ENCODE measurements at regions not wholly inside any gene's neighbourhood (a gene's known extent, or its start where the extent isn't known, plus 50 kb on each side); places are given as distances from the start of the nearest gene placed in this dataset.

- DNase-seq = no peak
These were observed 342.7 kb upstream of the CWC22 start for GRCh38 chr2:180349809-180350208.

- no peak for DNase-seq
These were observed 336.6 kb upstream of the CWC22 start for GRCh38 chr2:180343528-180344345.

GRCh38 chr2:180337136-180337535 is 330.0 kb upstream of the CWC22 start:
- no peak for DNase-seq

- DNase-seq = no peak
These were observed 329.5 kb upstream of the CWC22 start for GRCh38 chr2:180336550-180336949.

- DNase-seq = no peak
These were observed 327.4 kb upstream of the CWC22 start for GRCh38 chr2:180334514-180334913.

GRCh38 chr2:180328795-180329422 is 321.8 kb upstream of the CWC22 start:
- DNase-seq = no peak

GRCh38 chr2:180327185-180327584 is 320.1 kb upstream of the CWC22 start:
- DNase-seq = no peak

- DNase-seq = no peak
These were observed 318.5 kb upstream of the CWC22 start for GRCh38 chr2:180325416-180326120.

- no peak for DNase-seq
These were observed 317.1 kb upstream of the CWC22 start for GRCh38 chr2:180324182-180324581.

- DNase-seq = no peak
These were observed 315.7 kb upstream of the CWC22 start for GRCh38 chr2:180322781-180323180.

- no peak for DNase-seq
These were observed 312.7 kb upstream of the CWC22 start for GRCh38 chr2:180319586-180320405.

- no peak for DNase-seq
These were observed 307.0 kb upstream of the CWC22 start for GRCh38 chr2:180314086-180314485.

- DNase-seq = no peak
These were observed 305.4 kb upstream of the CWC22 start for GRCh38 chr2:180312542-180312941.

GRCh38 chr2:180307096-180307495 is 300.0 kb upstream of the CWC22 start:
- DNase-seq = no peak

GRCh38 chr2:180306346-180306745 is 299.2 kb upstream of the CWC22 start:
- DNase-seq = no peak

GRCh38 chr2:180291552-180292421 is 284.7 kb upstream of the CWC22 start:
- no peak for DNase-seq

GRCh38 chr2:180291060-180291459 is 284.0 kb upstream of the CWC22 start:
- no peak for DNase-seq

GRCh38 chr2:180289627-180290026 is 282.5 kb upstream of the CWC22 start:
- DNase-seq = no peak

GRCh38 chr2:180279581-180279980 is 272.5 kb upstream of the CWC22 start:
- no peak for DNase-seq

GRCh38 chr2:180276733-180277132 is 269.6 kb upstream of the CWC22 start:
- DNase-seq = no peak

- no peak for DNase-seq
These were observed 260.9 kb upstream of the CWC22 start for GRCh38 chr2:180268006-180268405.

GRCh38 chr2:180261976-180262375 is 254.9 kb upstream of the CWC22 start:
- DNase-seq = no peak
